Neural progenitor cell (in vitro differentiated cells): ENCODE measurements at regions not wholly inside any gene's neighbourhood (a gene's known extent, or its start where the extent isn't known, plus 50 kb on each side); places are given as distances from the start of the nearest gene placed in this dataset.

Source experiments
- DNase-seq: peaks from one replicate; pipeline ENCODE4 v3.0.0-alpha.2; 2016; ENCODE audit warnings: low spot score
- H2AFZ ChIP-seq: fragments of 200-600 bp; sonication (generic); replicated peaks from 2 replicates; pipeline ENCODE4 v1.6.1; 2016; ENCODE audit warnings: antibody characterized with exemption
- H3F3A ChIP-seq: fragments of 200-600 bp; sonication (generic); 2 replicates; pipeline ENCODE4 v1.6.1; 2016; ENCODE audit warnings: antibody characterized with exemption, low read depth
- H3K27ac ChIP-seq: fragments of 200-600 bp; sonication (generic); 2 replicates; pipeline ENCODE4 v1.5.1; 2016; ENCODE audit warnings: mild to moderate bottlenecking
- H3K27me3 ChIP-seq: fragments of 200-600 bp; sonication (generic); 2 replicates; pipeline ENCODE4 v1.6.1; 2016; ENCODE audit warnings: mild to moderate bottlenecking, moderate library complexity
- H3K36me3 ChIP-seq: fragments of 200-600 bp; sonication (generic); 2 replicates; pipeline ENCODE4 v1.5.1; 2016
- H3K4me1 ChIP-seq: fragments of 200-600 bp; sonication (generic); 2 replicates; pipeline ENCODE4 v1.6.1; 2016; ENCODE audit warnings: mixed run types
- H3K4me2 ChIP-seq: fragments of 200-600 bp; sonication (generic); 2 replicates; pipeline ENCODE4 v1.6.1; 2016
- H3K4me3 ChIP-seq: fragments of 200-600 bp; sonication (generic); 2 replicates; pipeline ENCODE4 v1.5.1; 2016
- H3K79me2 ChIP-seq: fragments of 200-600 bp; sonication (generic); 2 replicates; pipeline ENCODE4 v1.6.1; 2016; ENCODE audit warnings: low read depth
- H3K9ac ChIP-seq: fragments of 200-600 bp; sonication (generic); 2 replicates; pipeline ENCODE4 v1.6.1; 2016
- H3K9me3 ChIP-seq: fragments of 200-600 bp; sonication (generic); 2 replicates; pipeline ENCODE4 v1.5.1; 2016; ENCODE audit warnings: low read depth
- H4K20me1 ChIP-seq: fragments of 200-600 bp; sonication (generic); 2 replicates; pipeline ENCODE4 v1.6.1; 2016; ENCODE audit warnings: low read depth
- H3K27ac Mint-ChIP-seq: 3 replicates; pipeline ENCODE4 v1.8.0; 2021; ENCODE audit warnings: mixed read lengths
- H3K27me3 Mint-ChIP-seq: 2 replicates; pipeline ENCODE4 v1.8.0; 2022; ENCODE audit warnings: low read depth, mild to moderate bottlenecking, inconsistent platforms, moderate library complexity, mixed read lengths; ENCODE audit not compliant: insufficient read depth
- H3K36me3 Mint-ChIP-seq: 3 replicates; pipeline ENCODE4 v1.8.0; 2021; ENCODE audit warnings: mixed read lengths
- H3K4me1 Mint-ChIP-seq: 3 replicates; pipeline ENCODE4 v1.8.0; 2021; ENCODE audit warnings: mixed read lengths
- H3K4me3 Mint-ChIP-seq: 3 replicates; pipeline ENCODE4 v1.8.0; 2021; ENCODE audit warnings: mild to moderate bottlenecking, moderate library complexity, mixed read lengths
- H3K9me3 Mint-ChIP-seq: 3 replicates; pipeline ENCODE4 v1.8.0; 2020; ENCODE audit warnings: mixed read lengths
- EZH2 ChIP-seq: fragments of 200-600 bp; sonication (generic); IDR thresholded peaks from 2 replicates; pipeline ENCODE4 v1.6.1; 2017; ENCODE audit warnings: antibody characterized with exemption, mild to moderate bottlenecking, moderate library complexity
- EZH2phosphoT487 ChIP-seq: fragments of 200-600 bp; sonication (generic); IDR thresholded peaks from 2 replicates; pipeline ENCODE4 v1.6.1; 2017; ENCODE audit warnings: antibody characterized with exemption
- TF ChIP-seq, protein P1 (sequence below): fragments of 200-600 bp; sonication (generic); IDR thresholded peaks from 2 replicates; pipeline ENCODE4 v1.5.1; 2017; ENCODE audit warnings: antibody characterized with exemption, mild to moderate bottlenecking

- no peak for TF ChIP-seq EZH2
- Histone ChIP-seq H3K79me2 (no peaks in the 10 kb centered on the region), H3K27ac (no peak overlapping the region), H3K36me3 (no peaks in the 10 kb centered on the region), H2AFZ (no peak overlapping the region), H3K9me3 (peaks cover 5% of the 10 kb centered on the region), H3K4me3 (no peak overlapping the region), H3K4me2 (no peak overlapping the region), H3K4me1 (no peaks in the 10 kb centered on the region), H3K9ac (no peak overlapping the region), H4K20me1 (no peaks in the 10 kb centered on the region), H3F3A (no peaks in the 10 kb centered on the region), H3K27me3 (no peaks in the 10 kb centered on the region)
- H3K27ac Mint-ChIP-seq = no peak overlapping the region
- no peaks in the 10 kb centered on the region for H3K4me1 Mint-ChIP-seq
- peaks cover 2% of the 10 kb centered on the region for H3K27me3 Mint-ChIP-seq
- H3K36me3 Mint-ChIP-seq = peaks cover 2% of the 10 kb centered on the region
- peaks cover 29% of the 10 kb centered on the region for H3K9me3 Mint-ChIP-seq
- H3K4me3 Mint-ChIP-seq = no peak overlapping the region
- no peak for DNase-seq
Measured at GRCh38 chr1:239224100-239224499, 162.3 kb upstream of the CHRM3 start.

DNA sequence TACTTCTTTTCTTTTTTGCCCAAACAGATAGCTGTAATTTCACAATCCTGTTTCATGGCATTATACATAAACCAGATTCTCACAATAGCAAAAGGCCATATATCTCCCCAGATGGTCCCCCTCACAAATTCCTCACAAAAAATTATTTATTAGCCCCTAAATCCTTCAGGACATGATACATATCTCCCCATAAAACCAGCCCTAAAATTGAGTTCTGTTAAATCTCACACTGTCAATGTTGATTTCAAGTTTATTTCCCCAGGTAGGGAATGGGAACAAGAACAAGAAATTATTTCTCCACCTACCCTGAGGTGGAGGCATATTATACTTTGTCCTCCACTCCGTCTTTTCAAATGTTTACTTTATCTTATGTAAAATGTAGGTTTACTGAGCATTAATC, 163.4 kb upstream of the CHRM3 start:
- Histone ChIP-seq H3K9me3 (peaks cover 5% of the 10 kb centered on the region), H3K79me2 (no peaks in the 10 kb centered on the region), H3K9ac (no peak overlapping the region), H3K4me3 (no peak overlapping the region), H3K4me1 (no peaks in the 10 kb centered on the region), H2AFZ (no peak overlapping the region), H4K20me1 (no peaks in the 10 kb centered on the region), H3F3A (no peaks in the 10 kb centered on the region), H3K27ac (no peak overlapping the region), H3K27me3 (no peaks in the 10 kb centered on the region), H3K36me3 (no peaks in the 10 kb centered on the region), H3K4me2 (no peak overlapping the region)
- no peak overlapping the region for H3K27ac Mint-ChIP-seq
- DNase-seq = no peak
- peaks cover 2% of the 10 kb centered on the region for H3K27me3 Mint-ChIP-seq
- TF ChIP-seq EZH2 = no peak
- H3K4me1 Mint-ChIP-seq = no peaks in the 10 kb centered on the region
- peaks cover 2% of the 10 kb centered on the region for H3K36me3 Mint-ChIP-seq
- H3K9me3 Mint-ChIP-seq = peaks cover 29% of the 10 kb centered on the region
- no peak overlapping the region for H3K4me3 Mint-ChIP-seq

DNA sequence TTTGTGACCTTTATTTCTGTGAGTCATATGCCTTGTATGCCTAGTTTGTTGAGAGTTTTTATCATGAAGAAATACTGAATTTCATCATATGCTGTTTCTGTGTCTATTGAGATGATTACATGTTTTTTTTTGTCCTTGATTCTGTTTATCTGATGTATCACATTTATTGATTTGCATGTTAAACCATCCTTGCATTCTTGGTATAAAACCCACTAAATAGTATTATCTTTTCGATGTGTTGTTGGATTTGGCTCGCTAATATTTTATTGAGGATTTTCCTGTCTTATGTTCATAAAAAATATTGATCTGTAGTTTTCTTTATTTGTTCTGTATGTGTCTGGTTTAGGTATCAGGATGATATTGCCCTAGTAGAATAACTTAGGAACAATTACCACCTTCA, 164.7 kb upstream of the CHRM3 start:
- H3K36me3 ChIP-seq = no peaks in the 10 kb centered on the region
- no peak overlapping the region for H3K9ac ChIP-seq
- no peak overlapping the region for H3K4me3 ChIP-seq
- H3K27ac Mint-ChIP-seq = no peak overlapping the region
- DNase-seq = no peak
- no peak overlapping the region for H3K27ac ChIP-seq
- no peaks in the 10 kb centered on the region for H3F3A ChIP-seq
- peaks cover 2% of the 10 kb centered on the region for H3K27me3 Mint-ChIP-seq
- no peak overlapping the region for H3K4me3 Mint-ChIP-seq
- H3K9me3 Mint-ChIP-seq = peaks cover 29% of the 10 kb centered on the region
- no peaks in the 10 kb centered on the region for H3K79me2 ChIP-seq
- peaks cover 5% of the 10 kb centered on the region for H3K9me3 ChIP-seq
- H3K4me1 ChIP-seq = no peaks in the 10 kb centered on the region
- no peaks in the 10 kb centered on the region for H4K20me1 ChIP-seq
- TF ChIP-seq EZH2 = no peak
- TF ChIP-seq, protein P1, sequence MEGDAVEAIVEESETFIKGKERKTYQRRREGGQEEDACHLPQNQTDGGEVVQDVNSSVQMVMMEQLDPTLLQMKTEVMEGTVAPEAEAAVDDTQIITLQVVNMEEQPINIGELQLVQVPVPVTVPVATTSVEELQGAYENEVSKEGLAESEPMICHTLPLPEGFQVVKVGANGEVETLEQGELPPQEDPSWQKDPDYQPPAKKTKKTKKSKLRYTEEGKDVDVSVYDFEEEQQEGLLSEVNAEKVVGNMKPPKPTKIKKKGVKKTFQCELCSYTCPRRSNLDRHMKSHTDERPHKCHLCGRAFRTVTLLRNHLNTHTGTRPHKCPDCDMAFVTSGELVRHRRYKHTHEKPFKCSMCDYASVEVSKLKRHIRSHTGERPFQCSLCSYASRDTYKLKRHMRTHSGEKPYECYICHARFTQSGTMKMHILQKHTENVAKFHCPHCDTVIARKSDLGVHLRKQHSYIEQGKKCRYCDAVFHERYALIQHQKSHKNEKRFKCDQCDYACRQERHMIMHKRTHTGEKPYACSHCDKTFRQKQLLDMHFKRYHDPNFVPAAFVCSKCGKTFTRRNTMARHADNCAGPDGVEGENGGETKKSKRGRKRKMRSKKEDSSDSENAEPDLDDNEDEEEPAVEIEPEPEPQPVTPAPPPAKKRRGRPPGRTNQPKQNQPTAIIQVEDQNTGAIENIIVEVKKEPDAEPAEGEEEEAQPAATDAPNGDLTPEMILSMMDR = no peak
- no peak for TF ChIP-seq EZH2phosphoT487
- peaks cover 2% of the 10 kb centered on the region for H3K36me3 Mint-ChIP-seq
- H3K27me3 ChIP-seq = no peaks in the 10 kb centered on the region
- H3K4me1 Mint-ChIP-seq = no peaks in the 10 kb centered on the region
- H2AFZ ChIP-seq = no peak overlapping the region
- no peak overlapping the region for H3K4me2 ChIP-seq

DNA sequence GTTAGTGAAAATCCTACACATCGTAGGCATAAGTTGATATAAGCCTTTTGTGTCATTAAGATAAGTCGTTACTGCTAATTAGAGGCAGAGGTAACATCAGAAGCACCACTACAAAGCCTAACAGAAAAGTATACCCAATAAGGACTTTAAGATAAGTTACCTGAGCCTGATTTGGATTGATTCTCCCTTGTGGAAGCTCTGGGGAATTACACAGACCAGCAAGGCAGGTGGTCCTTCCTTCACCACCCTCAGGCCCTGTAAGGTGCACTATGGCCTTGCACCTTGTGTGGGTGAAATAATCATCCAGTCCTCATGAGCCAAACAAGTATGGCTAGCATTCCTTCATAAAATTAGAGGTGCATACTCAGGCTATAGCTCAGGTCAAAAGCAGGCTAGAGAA, 166.7 kb upstream of the CHRM3 start:
- DNase-seq = no peak
- H3K79me2 ChIP-seq = no peaks in the 10 kb centered on the region
- no peak overlapping the region for H2AFZ ChIP-seq
- no peak overlapping the region for H3K4me2 ChIP-seq
- TF ChIP-seq, protein P1 = no peak
- TF ChIP-seq EZH2phosphoT487 = no peak
- no peak for TF ChIP-seq EZH2
- Mint-ChIP-seq H3K27ac (no peak overlapping the region), H3K4me3 (no peak overlapping the region), H3K9me3 (peaks cover 19% of the 10 kb centered on the region), H3K27me3 (peaks cover 3% of the 10 kb centered on the region), H3K36me3 (peaks cover 2% of the 10 kb centered on the region), H3K4me1 (no peaks in the 10 kb centered on the region)
- no peaks in the 10 kb centered on the region for H3K4me1 ChIP-seq
- no peaks in the 10 kb centered on the region for H3F3A ChIP-seq
- H4K20me1 ChIP-seq = no peaks in the 10 kb centered on the region
- no peak overlapping the region for H3K27ac ChIP-seq
- H3K27me3 ChIP-seq = no peaks in the 10 kb centered on the region
- no peak overlapping the region for H3K9ac ChIP-seq
- peaks cover 5% of the 10 kb centered on the region for H3K9me3 ChIP-seq
- H3K36me3 ChIP-seq = no peaks in the 10 kb centered on the region
- no peak overlapping the region for H3K4me3 ChIP-seq
